22Rv1 (cell line): ENCODE measurements at regions not wholly inside any gene's neighbourhood (a gene's known extent, or its start where the extent isn't known, plus 50 kb on each side); places are given as distances from the start of the nearest gene placed in this dataset.

ENCODE experiments used
- ZFX ChIP-seq: fragments of 450-650 bp; IDR thresholded peaks from 2 replicates; pipeline ENCODE4 v1.6.1; 2017; ENCODE audit warnings: antibody characterized with exemption, borderline replicate concordance
- TF ChIP-seq, protein P1 (sequence below): fragments of 450-650 bp; IDR thresholded peaks from 2 replicates; pipeline ENCODE4 v1.5.1; 2017; ENCODE audit warnings: mild to moderate bottlenecking

DNA sequence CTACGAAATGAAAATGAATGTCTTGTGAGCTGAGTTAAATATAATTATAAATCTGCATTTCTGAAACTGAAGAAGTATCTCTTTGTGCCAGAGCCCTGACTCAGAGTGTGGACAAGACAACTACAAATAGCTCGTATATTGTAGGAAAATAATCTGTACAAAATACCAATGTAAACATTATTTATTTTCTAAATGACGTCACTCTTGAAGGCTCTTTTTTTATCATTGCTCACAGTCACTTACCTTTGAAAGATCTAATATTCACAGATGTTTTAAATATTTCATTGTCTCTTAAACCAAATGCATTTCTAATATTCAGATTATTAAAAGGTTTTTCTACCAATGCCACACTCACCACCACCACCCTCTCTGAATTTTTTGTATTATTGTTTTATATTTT is 226.1 kb downstream of the SLCO4C1 start:
- TF ChIP-seq, protein P1, sequence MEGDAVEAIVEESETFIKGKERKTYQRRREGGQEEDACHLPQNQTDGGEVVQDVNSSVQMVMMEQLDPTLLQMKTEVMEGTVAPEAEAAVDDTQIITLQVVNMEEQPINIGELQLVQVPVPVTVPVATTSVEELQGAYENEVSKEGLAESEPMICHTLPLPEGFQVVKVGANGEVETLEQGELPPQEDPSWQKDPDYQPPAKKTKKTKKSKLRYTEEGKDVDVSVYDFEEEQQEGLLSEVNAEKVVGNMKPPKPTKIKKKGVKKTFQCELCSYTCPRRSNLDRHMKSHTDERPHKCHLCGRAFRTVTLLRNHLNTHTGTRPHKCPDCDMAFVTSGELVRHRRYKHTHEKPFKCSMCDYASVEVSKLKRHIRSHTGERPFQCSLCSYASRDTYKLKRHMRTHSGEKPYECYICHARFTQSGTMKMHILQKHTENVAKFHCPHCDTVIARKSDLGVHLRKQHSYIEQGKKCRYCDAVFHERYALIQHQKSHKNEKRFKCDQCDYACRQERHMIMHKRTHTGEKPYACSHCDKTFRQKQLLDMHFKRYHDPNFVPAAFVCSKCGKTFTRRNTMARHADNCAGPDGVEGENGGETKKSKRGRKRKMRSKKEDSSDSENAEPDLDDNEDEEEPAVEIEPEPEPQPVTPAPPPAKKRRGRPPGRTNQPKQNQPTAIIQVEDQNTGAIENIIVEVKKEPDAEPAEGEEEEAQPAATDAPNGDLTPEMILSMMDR = no peak
- TF ChIP-seq ZFX = no peak
